ENCODE measurements at regions not wholly inside any gene's neighbourhood (a gene's known extent, or its start where the extent isn't known, plus 50 kb on each side); places are given as distances from the start of the nearest gene placed in this dataset.

GRCh38 chr13:73288596-73288995 is 229.8 kb downstream of the KLF5 start:
- TF ChIP-seq CTCF (conservative IDR thresholded peaks at IDR 0.05; ENCODE audit: low read depth, low read length): no peak
- TF ChIP-seq USF2 (IDR thresholded peaks at IDR 0.05; ENCODE audit: low read depth, low read length): no peak
- TF ChIP-seq CHD1 (IDR thresholded peaks at IDR 0.05; ENCODE audit: low read depth, low read length): no peak
- no peak for TF ChIP-seq MAZ (IDR thresholded peaks at IDR 0.05; ENCODE audit: borderline replicate concordance, low read depth, low read length)
